ENCODE measurements at regions not wholly inside any gene's neighbourhood (a gene's known extent, or its start where the extent isn't known, plus 50 kb on each side); places are given as distances from the start of the nearest gene placed in this dataset.

- peaks cover 0 to 7% (median 0%) of the 10 kb centered on the region in 9 donors for H3K4me1 ChIP-seq
- TF ChIP-seq, protein P1, sequence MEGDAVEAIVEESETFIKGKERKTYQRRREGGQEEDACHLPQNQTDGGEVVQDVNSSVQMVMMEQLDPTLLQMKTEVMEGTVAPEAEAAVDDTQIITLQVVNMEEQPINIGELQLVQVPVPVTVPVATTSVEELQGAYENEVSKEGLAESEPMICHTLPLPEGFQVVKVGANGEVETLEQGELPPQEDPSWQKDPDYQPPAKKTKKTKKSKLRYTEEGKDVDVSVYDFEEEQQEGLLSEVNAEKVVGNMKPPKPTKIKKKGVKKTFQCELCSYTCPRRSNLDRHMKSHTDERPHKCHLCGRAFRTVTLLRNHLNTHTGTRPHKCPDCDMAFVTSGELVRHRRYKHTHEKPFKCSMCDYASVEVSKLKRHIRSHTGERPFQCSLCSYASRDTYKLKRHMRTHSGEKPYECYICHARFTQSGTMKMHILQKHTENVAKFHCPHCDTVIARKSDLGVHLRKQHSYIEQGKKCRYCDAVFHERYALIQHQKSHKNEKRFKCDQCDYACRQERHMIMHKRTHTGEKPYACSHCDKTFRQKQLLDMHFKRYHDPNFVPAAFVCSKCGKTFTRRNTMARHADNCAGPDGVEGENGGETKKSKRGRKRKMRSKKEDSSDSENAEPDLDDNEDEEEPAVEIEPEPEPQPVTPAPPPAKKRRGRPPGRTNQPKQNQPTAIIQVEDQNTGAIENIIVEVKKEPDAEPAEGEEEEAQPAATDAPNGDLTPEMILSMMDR (IDR thresholded peaks at IDR 0.05) = no peak
- H3K27ac ChIP-seq = no peak overlapping the region
- DNase-seq (no peak), ATAC-seq (no peak)
- no peaks in the 10 kb centered on the region for H3K9me3 ChIP-seq
- intact Hi-C loops (cut with DNase I) = no loop called here
- H3K4me3 ChIP-seq = no peak overlapping the region
- no peaks in the 10 kb centered on the region for H3K27me3 ChIP-seq
- no peaks in the 10 kb centered on the region for H3K36me3 ChIP-seq
These were observed 169.3 kb upstream of the LRRN1 start for GRCh38 chr3:3629911-3630310.

DNA sequence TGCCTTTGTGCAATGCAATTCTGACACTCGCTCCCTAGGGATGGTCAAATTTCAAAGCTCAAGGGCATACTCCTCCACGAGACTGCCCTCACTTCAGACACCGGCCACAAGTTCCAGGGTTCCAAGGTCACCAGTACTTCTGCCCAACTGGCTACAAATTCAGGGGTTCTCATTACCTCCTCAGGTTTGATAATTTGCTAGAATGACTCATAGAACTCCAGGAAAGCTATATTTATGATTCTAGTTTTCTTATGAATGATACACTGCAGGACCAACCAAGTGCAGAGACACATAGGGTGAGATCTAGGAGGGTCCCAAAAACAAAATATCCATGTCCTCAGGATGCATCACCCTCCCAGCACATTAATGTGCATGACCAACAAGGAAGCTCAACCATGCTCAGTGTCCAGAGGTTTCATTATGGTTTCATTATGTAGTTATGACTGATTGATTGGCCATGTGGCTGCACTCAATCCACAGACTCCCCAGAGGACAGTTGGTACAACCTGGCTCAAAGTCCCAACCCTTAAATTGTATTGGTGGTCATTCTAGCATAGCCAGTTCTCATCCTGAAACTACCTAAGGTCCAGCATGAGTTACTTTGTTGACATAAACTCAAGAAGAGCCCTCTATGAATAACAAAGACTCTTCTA is 170.4 kb upstream of the LRRN1 start:
- no peak overlapping the region for H3K4me3 ChIP-seq
- no peak for DNase-seq
- no peak for ATAC-seq
- no peaks in the 10 kb centered on the region for H3K36me3 ChIP-seq
- 69 to 73% methylated on average over 3 of the region's 3 CpGs for WGBS, 2 donors
- peaks cover 0 to 7% (median 0%) of the 10 kb centered on the region in 9 donors for H3K4me1 ChIP-seq
- no peaks in the 10 kb centered on the region for H3K27me3 ChIP-seq
- H3K9me3 ChIP-seq = peaks cover 0 to 4% (median 0%) of the 10 kb centered on the region in 11 donors
- no peak overlapping the region for H3K27ac ChIP-seq
- TF ChIP-seq, protein P1 (IDR thresholded peaks at IDR 0.05) = no peak
- intact Hi-C loops (cut with DNase I) = no loop called here

DNA sequence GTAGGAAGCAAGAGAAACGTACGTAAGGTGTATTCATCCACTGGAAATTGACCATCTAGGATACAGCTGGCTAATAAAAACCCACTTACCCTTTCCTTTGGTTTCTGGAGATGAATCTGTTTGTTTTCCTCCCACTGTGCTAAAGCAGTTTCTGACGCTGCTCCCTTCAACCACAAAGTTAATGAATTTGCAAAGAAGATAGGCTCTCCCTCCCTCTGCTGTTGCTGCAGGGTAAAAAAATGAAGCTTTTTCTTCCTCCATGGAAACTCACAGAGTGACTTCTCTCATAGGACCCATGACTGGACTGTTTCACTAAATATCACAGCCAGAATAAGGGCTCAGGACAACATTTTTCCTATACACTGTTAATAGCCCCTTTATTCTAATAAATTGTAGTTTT is 172.1 kb upstream of the LRRN1 start:
- WGBS, 2 donors = 64 to 67% methylated on average over 3 of the region's 3 CpGs
- no peak for DNase-seq
- Histone ChIP-seq H3K9me3 (peaks cover 0 to 19% (median 0%) of the 10 kb centered on the region in 11 donors), H3K4me3 (no peak overlapping the region), H3K36me3 (no peaks in the 10 kb centered on the region), H3K4me1 (no peaks in the 10 kb centered on the region), H3K27ac (no peak overlapping the region), H3K27me3 (no peaks in the 10 kb centered on the region)
- TF ChIP-seq, protein P1 (IDR thresholded peaks at IDR 0.05) = no peak
- no peak for ATAC-seq
- intact Hi-C loops (cut with DNase I) = no loop called here

GRCh38 chr3:3625544-3626271 is 173.5 kb upstream of the LRRN1 start:
- H3K4me3 ChIP-seq = no peak overlapping the region
- WGBS, 2 donors = 64 to 66% methylated on average over 4 of the region's 4 CpGs
- H3K27me3 ChIP-seq = no peaks in the 10 kb centered on the region
- no peaks in the 10 kb centered on the region for H3K4me1 ChIP-seq
- no peaks in the 10 kb centered on the region for H3K36me3 ChIP-seq
- intact Hi-C loops (cut with DNase I) = no loop called here
- H3K27ac ChIP-seq = no peak overlapping the region
- TF ChIP-seq, protein P1 (IDR thresholded peaks at IDR 0.05) = no peak
- DNase-seq = no peak
- peaks cover 0 to 22% (median 0%) of the 10 kb centered on the region in 11 donors for H3K9me3 ChIP-seq
- no peak for ATAC-seq
